GM12892 (cell line): ENCODE measurements at regions not wholly inside any gene's neighbourhood (a gene's known extent, or its start where the extent isn't known, plus 50 kb on each side); places are given as distances from the start of the nearest gene placed in this dataset.

ENCODE experiments used
- POLR2A ChIP-seq: IDR thresholded peaks from 2 replicates; pipeline ENCODE4 v1.6.1; 2011; ENCODE audit warnings: low read depth, low read length, control low read depth
- POLR2AphosphoS5 ChIP-seq: IDR thresholded peaks from 2 replicates; pipeline ENCODE4 v1.6.1; 2011; ENCODE audit warnings: low read depth, low read length, control low read depth

- no peak for TF ChIP-seq POLR2A
- no peak for TF ChIP-seq POLR2AphosphoS5
These were observed 1193.9 kb upstream of the CELF4 start for GRCh38 chr18:38759457-38759856.
